DND-41 (cell line): ENCODE measurements at regions not wholly inside any gene's neighbourhood (a gene's known extent, or its start where the extent isn't known, plus 50 kb on each side); places are given as distances from the start of the nearest gene placed in this dataset.
"Not testable (repeated sequence)": the region's sequence is repeated elsewhere in the genome, so short reads cannot be mapped to it uniquely, and the experiment has no call there.

Experiments
- ATAC-seq: fragments of 200-7000 bp; cut with Tn5 transposase; 3 replicates; pipeline ENCODE4 v1.9.1; 2021; ENCODE audit warnings: low read depth; ENCODE audit not compliant: insufficient read depth
- DNase-seq: peaks from one replicate; pipeline ENCODE4 v3.0.0-alpha.2; 2020
- H2AFZ ChIP-seq: 2 replicates; pipeline ENCODE4 v1.6.0; 2012; ENCODE audit warnings: low read depth, low read length
- H3K27ac ChIP-seq: 2 replicates; pipeline ENCODE4 v1.5.1; 2012; ENCODE audit warnings: low read length, inconsistent platforms
- H3K27me3 ChIP-seq: fragments of 200-600 bp; sonication (generic); 2 replicates; pipeline ENCODE4 v1.6.0; 2012; ENCODE audit warnings: low read length, mild to moderate bottlenecking, inconsistent platforms; ENCODE audit not compliant: insufficient read depth, poor library complexity
- H3K36me3 ChIP-seq: 2 replicates; pipeline ENCODE4 v1.5.1; 2012; ENCODE audit warnings: low read length, inconsistent platforms; ENCODE audit not compliant: insufficient read depth
- H3K4me1 ChIP-seq: 2 replicates; pipeline ENCODE4 v1.5.1; 2012; ENCODE audit warnings: mild to moderate bottlenecking, low read length; ENCODE audit not compliant: insufficient read depth
- H3K4me2 ChIP-seq: 2 replicates; pipeline ENCODE4 v1.6.0; 2012; ENCODE audit warnings: mild to moderate bottlenecking, moderate library complexity, low read length, inconsistent platforms; ENCODE audit not compliant: insufficient read depth
- H3K4me3 ChIP-seq, 2 experiments: fragments of 200-600 bp in 1 of 2; shearing (Covaris generic) in 1 of 2; 2 replicates each; pipeline ENCODE4 v1.5.1; 2012 to 2016; ENCODE audit warnings: inconsistent platforms in 2 of 2, low read length in 2 of 2, mild to moderate bottlenecking in 2 of 2, low read depth in 1 of 2, moderate library complexity in 1 of 2
- H3K79me2 ChIP-seq: 2 replicates; pipeline ENCODE4 v1.6.0; 2012; ENCODE audit warnings: low read length, inconsistent platforms; ENCODE audit not compliant: insufficient read depth
- H3K9ac ChIP-seq: 2 replicates; pipeline ENCODE4 v1.6.0; 2012; ENCODE audit warnings: low read depth, mild to moderate bottlenecking, inconsistent platforms, low read length, moderate library complexity
- H3K9me3 ChIP-seq: 2 replicates; pipeline ENCODE4 v1.5.1; 2012; ENCODE audit warnings: low read length, moderate library complexity, mild to moderate bottlenecking, inconsistent platforms; ENCODE audit not compliant: insufficient read depth, severe bottlenecking
- H4K20me1 ChIP-seq: 2 replicates; pipeline ENCODE4 v1.6.0; 2012; ENCODE audit warnings: low read length; ENCODE audit not compliant: insufficient read depth
- EZH2 ChIP-seq: IDR thresholded peaks from 3 replicates; pipeline ENCODE4 v1.6.1; 2012; ENCODE audit warnings: borderline replicate concordance, low read depth, mild to moderate bottlenecking, moderate library complexity, low read length, inconsistent platforms; ENCODE audit not compliant: severe bottlenecking
- TF ChIP-seq, protein P1 (sequence below): IDR thresholded peaks from 2 replicates; pipeline ENCODE4 v1.5.1; 2012; ENCODE audit warnings: borderline replicate concordance, low read length, moderate library complexity, mild to moderate bottlenecking; ENCODE audit not compliant: poor library complexity, severe bottlenecking; ENCODE audit errors: extremely low read depth

DNA sequence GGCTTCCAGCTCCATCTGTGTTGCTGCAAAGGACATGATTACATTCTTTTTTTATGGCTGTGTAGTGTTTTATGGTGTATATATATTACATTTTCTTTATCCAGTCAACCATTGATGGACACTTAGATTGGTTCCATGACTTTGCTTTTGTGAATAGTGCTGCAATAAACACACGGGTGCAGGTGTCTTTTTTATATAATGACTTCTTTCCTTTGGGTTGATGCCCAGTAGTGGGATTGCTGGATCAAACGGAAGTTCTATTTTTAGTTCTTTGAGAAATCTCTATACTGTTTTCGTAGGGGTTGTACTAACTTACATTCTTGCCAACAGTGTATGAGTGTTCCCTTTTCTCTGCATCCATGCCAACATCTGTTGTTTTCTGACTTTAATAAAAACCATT lies 189.7 kb downstream of the ACTR3B start:
- H3K9ac ChIP-seq = no peak overlapping the region
- no peak overlapping the region for H2AFZ ChIP-seq
- no peaks in the 10 kb centered on the region for H3K4me1 ChIP-seq
- no peaks in the 10 kb centered on the region for H3K27me3 ChIP-seq
- no peaks in the 10 kb centered on the region for H3K9me3 ChIP-seq
- TF ChIP-seq EZH2 = no peak
- TF ChIP-seq, protein P1, sequence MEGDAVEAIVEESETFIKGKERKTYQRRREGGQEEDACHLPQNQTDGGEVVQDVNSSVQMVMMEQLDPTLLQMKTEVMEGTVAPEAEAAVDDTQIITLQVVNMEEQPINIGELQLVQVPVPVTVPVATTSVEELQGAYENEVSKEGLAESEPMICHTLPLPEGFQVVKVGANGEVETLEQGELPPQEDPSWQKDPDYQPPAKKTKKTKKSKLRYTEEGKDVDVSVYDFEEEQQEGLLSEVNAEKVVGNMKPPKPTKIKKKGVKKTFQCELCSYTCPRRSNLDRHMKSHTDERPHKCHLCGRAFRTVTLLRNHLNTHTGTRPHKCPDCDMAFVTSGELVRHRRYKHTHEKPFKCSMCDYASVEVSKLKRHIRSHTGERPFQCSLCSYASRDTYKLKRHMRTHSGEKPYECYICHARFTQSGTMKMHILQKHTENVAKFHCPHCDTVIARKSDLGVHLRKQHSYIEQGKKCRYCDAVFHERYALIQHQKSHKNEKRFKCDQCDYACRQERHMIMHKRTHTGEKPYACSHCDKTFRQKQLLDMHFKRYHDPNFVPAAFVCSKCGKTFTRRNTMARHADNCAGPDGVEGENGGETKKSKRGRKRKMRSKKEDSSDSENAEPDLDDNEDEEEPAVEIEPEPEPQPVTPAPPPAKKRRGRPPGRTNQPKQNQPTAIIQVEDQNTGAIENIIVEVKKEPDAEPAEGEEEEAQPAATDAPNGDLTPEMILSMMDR = no peak
- no peak overlapping the region for H3K27ac ChIP-seq
- no peak for DNase-seq
- no peak overlapping the region for H3K4me3 ChIP-seq
- no peaks in the 10 kb centered on the region for H3K36me3 ChIP-seq
- ATAC-seq = no peak
- H3K79me2 ChIP-seq = no peaks in the 10 kb centered on the region
- no peak overlapping the region for H3K4me2 ChIP-seq
- H4K20me1 ChIP-seq = no peaks in the 10 kb centered on the region

DNA sequence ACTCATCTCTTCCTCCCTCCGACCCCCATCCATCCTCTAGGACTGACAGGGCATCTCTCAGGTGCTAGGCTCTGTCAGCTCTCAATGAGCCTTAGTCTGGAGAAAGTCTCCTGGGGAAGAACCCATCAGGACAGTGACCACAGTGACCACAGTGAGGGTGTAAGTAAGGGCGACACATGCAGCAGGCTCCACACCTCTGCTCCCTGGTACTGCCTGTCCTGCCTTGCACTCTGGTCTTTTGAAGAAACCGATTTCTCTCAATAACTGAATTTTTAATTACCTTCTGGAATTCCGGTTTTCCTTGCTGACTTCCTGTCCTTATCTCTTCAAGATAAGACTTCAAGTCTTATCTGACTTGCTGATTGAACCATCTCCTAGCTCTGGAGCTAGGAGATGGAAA lies 190.2 kb downstream of the ACTR3B start:
- ATAC-seq = no peak

GRCh38 chr7:152956006-152956405 lies 196.5 kb downstream of the ACTR3B start:
- Histone ChIP-seq H3K9ac (no peak overlapping the region), H2AFZ (no peak overlapping the region), H3K4me1 (no peaks in the 10 kb centered on the region), H3K36me3 (no peaks in the 10 kb centered on the region), H3K4me2 (no peak overlapping the region), H3K4me3 (no peak overlapping the region), H3K27me3 (no peaks in the 10 kb centered on the region), H3K79me2 (no peaks in the 10 kb centered on the region), H3K9me3 (no peaks in the 10 kb centered on the region), H4K20me1 (no peaks in the 10 kb centered on the region), H3K27ac (no peak overlapping the region)
- ATAC-seq (no peak), DNase-seq (no peak)
- TF ChIP-seq EZH2 = no peak
- TF ChIP-seq, protein P1 = no peak

More for the DNA sequence above, 190.2 kb downstream of the ACTR3B start:
- no peak overlapping the region for H2AFZ ChIP-seq
- no peaks in the 10 kb centered on the region for H3K9me3 ChIP-seq
- no peak overlapping the region for H3K4me2 ChIP-seq
- no peaks in the 10 kb centered on the region for H3K4me1 ChIP-seq
- H3K4me3 ChIP-seq = no peak overlapping the region
- H4K20me1 ChIP-seq = no peaks in the 10 kb centered on the region
- no peak overlapping the region for H3K9ac ChIP-seq
- no peaks in the 10 kb centered on the region for H3K27me3 ChIP-seq
- H3K27ac ChIP-seq = no peak overlapping the region
- DNase-seq = no peak
- H3K79me2 ChIP-seq = no peaks in the 10 kb centered on the region
- no peaks in the 10 kb centered on the region for H3K36me3 ChIP-seq
- TF ChIP-seq, protein P1 = no peak
- no peak for TF ChIP-seq EZH2

DNA sequence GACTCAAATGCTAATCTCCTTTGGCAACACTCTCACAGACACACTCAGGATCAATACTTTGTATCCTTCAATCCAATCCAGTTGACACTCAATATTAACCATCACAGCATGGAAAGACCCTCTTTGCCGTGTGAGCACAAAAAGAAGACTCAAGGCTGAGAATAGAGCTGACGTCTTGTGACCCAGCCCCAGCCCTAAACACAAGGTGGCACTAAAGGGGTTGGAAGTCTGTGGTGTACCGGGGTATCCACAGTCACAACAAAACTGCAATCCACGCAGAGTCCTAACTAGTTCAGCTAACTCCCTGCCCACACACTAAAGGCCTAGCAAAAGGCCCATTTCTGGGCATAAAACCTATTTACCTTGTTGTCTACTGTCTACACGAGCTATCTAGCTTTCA lies 200.1 kb downstream of the ACTR3B start:
- no peak for TF ChIP-seq EZH2
- TF ChIP-seq, protein P1 = peak; percentile 12
- no peak overlapping the region for H2AFZ ChIP-seq
- no peaks in the 10 kb centered on the region for H3K36me3 ChIP-seq
- no peaks in the 10 kb centered on the region for H3K27me3 ChIP-seq
- no peaks in the 10 kb centered on the region for H3K4me1 ChIP-seq
- ATAC-seq (no peak), DNase-seq (no peak)
- no peak overlapping the region for H3K4me2 ChIP-seq
- H3K79me2 ChIP-seq = no peaks in the 10 kb centered on the region
- no peak overlapping the region for H3K27ac ChIP-seq
- no peak overlapping the region for H3K9ac ChIP-seq
- H3K4me3 ChIP-seq = no peak overlapping the region
- H3K9me3 ChIP-seq = no peaks in the 10 kb centered on the region
- no peaks in the 10 kb centered on the region for H4K20me1 ChIP-seq

DNA sequence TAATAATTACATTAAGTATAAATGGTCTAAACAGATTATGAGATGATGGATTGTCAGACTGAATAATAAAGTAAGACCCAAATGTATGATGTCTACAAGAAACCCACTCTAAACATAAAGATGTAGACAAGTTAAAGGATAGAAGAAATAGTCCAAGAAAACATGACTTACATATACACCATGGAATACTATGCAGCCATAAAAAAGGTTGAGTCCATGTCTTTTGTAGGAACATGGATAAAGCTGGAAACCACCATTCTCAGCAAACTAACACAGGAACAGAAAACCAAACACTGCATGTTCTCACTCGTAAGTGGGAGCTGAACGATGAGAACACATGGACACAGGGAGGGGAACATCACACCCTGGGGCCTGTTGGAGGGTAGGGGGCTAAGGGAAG lies 202.2 kb downstream of the ACTR3B start:
- DNase-seq, H3K9me3 ChIP-seq, H3K79me2 ChIP-seq, H3K27ac ChIP-seq, H4K20me1 ChIP-seq, H2AFZ ChIP-seq, H3K36me3 ChIP-seq, H3K4me3 ChIP-seq, H3K27me3 ChIP-seq, ATAC-seq, H3K4me2 ChIP-seq, H3K4me1 ChIP-seq, H3K9ac ChIP-seq: not testable (repeated sequence)
